ENCODE measurements at regions not wholly inside any gene's neighbourhood (a gene's known extent, or its start where the extent isn't known, plus 50 kb on each side); places are given as distances from the start of the nearest gene placed in this dataset.

DNA sequence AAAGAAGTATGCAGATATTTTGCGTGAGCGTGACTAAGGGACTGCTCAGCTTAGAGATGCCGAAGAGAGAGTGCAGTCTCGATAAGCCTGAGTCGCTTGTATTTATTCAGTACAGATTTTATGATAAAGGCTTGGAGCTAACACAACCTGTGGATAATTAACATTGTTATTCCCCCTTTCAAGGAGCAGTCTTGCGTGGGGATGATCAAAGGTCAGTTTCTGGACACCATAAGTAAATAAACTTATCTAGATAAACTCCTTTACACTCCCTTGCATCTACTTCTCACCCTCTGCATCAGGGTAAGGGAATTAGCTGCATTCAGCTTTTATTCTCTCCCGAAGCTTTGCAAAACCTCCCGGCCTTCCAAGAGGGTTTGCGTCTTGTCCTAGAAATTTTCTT is 357.8 kb upstream of the ST8SIA4 start:
- TF ChIP-seq, protein P1, sequence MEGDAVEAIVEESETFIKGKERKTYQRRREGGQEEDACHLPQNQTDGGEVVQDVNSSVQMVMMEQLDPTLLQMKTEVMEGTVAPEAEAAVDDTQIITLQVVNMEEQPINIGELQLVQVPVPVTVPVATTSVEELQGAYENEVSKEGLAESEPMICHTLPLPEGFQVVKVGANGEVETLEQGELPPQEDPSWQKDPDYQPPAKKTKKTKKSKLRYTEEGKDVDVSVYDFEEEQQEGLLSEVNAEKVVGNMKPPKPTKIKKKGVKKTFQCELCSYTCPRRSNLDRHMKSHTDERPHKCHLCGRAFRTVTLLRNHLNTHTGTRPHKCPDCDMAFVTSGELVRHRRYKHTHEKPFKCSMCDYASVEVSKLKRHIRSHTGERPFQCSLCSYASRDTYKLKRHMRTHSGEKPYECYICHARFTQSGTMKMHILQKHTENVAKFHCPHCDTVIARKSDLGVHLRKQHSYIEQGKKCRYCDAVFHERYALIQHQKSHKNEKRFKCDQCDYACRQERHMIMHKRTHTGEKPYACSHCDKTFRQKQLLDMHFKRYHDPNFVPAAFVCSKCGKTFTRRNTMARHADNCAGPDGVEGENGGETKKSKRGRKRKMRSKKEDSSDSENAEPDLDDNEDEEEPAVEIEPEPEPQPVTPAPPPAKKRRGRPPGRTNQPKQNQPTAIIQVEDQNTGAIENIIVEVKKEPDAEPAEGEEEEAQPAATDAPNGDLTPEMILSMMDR (IDR thresholded peaks at IDR 0.05): no peak
- TF ChIP-seq POLR2A (IDR thresholded peaks at IDR 0.05): no peak

All from testis (tissue), 2 donors.